ENCODE measurements at regions not wholly inside any gene's neighbourhood (a gene's known extent, or its start where the extent isn't known, plus 50 kb on each side); places are given as distances from the start of the nearest gene placed in this dataset.

DNA sequence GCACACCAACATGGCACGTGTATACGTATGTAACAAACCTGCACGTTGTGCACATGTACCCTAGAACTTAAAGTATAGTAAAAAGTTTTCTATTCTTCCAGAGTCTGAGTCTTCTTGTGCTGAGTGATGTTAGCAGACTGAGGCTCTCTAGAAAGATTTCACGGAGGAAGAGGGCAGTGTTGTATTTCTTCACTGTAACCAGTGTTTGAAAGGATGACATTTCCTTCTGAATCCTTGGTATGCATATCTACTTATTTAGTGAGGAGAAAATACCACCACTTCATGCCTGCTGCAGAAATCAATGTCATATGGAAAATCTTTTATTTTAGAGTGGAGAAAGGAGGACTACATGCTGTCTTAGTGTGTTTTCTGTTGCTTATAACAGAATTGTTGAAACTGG lies 357.1 kb downstream of the CCDC85A start:
- no peak overlapping the region for H2AFZ ChIP-seq (ENCODE audit: low read length, unreplicated experiment)
- H3K36me3 ChIP-seq (ENCODE audit: insufficient read depth, low read length) = no peaks in the 10 kb centered on the region
- H3K27me3 ChIP-seq (ENCODE audit: insufficient read depth, low read length) = no peaks in the 10 kb centered on the region
- H3K27ac ChIP-seq (ENCODE audit: low read depth, low read length) = no peak overlapping the region
- H3K79me2 ChIP-seq (ENCODE audit: control insufficient read depth, insufficient read depth, low read length, unreplicated experiment) = no peaks in the 10 kb centered on the region
- no peak overlapping the region for H3K4me3 ChIP-seq (ENCODE audit: low read depth, low read length)
- no peaks in the 10 kb centered on the region for H3K4me1 ChIP-seq (ENCODE audit: control insufficient read depth, insufficient read depth, low read length, unreplicated experiment)

DNA sequence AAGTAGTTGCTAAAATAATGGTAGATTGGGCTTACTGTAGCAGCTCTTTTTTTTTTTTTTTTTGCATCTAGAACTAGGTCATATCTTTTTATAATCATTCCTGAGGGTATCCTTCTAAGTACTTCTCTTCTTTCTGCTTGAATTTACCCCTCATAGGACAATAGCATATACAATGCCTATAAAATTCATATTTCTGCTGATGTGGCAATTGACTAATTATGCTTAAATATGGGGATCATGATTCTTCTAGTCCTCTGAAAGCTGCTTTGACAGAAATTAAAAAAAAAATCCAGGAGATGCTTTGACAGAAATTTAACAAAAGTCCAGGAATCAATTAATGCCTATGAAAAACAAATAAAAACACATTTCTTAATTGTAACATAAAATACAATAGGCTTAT lies 358.4 kb downstream of the CCDC85A start:
- Histone ChIP-seq H3K27ac (ENCODE audit: low read depth, low read length) (no peak overlapping the region), H3K36me3 (ENCODE audit: insufficient read depth, low read length) (no peaks in the 10 kb centered on the region), H3K4me1 (ENCODE audit: control insufficient read depth, insufficient read depth, low read length, unreplicated experiment) (no peaks in the 10 kb centered on the region), H3K27me3 (ENCODE audit: insufficient read depth, low read length) (no peaks in the 10 kb centered on the region), H2AFZ (ENCODE audit: low read length, unreplicated experiment) (no peak overlapping the region), H3K4me3 (ENCODE audit: low read depth, low read length) (no peak overlapping the region), H3K79me2 (ENCODE audit: control insufficient read depth, insufficient read depth, low read length, unreplicated experiment) (no peaks in the 10 kb centered on the region)

DNA sequence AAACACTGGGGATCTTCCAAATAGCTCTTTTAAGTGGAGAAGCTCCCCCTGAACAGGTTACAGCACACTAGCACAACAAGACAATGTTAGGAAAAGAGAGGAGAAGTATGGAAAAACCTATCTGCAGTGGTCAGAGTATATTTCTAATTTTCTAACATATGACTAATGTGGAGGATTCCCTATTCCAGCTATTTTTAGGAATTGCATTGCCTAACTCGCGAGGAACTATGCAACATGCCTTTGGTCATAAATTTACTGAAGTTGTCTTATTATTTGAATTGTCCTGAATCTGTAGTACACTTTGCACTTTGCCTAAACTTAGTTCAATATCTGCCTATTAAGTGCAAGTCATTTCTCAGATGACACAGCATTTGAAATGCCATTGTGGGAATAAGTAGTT lies 381.4 kb downstream of the CCDC85A start:
- Histone ChIP-seq H3K79me2 (ENCODE audit: control insufficient read depth, insufficient read depth, low read length, unreplicated experiment) (no peaks in the 10 kb centered on the region), H3K4me1 (ENCODE audit: control insufficient read depth, insufficient read depth, low read length, unreplicated experiment) (no peaks in the 10 kb centered on the region), H3K4me3 (ENCODE audit: low read depth, low read length) (no peak overlapping the region)

DNA sequence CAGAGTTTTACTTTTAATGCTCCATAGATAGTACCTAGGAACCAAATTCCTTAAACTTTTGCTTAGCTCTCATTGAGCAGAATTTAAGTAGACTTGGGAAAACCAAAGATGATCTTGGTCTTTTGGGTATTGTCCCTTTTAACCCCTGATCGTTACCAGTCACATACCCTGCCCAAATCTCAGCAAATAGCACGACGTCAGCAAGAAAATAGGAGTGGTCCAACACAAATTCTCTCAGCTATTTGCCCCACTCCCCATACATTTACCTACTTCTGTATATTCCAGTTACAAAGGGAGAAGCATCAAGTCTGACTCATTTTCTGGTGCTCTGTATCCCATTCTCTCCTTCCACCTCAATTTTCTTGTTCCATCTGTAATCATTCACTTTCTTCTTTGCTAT lies 387.3 kb downstream of the CCDC85A start:
- no peaks in the 10 kb centered on the region for H3K79me2 ChIP-seq (ENCODE audit: control insufficient read depth, insufficient read depth, low read length, unreplicated experiment)
- no peak overlapping the region for H3K4me3 ChIP-seq (ENCODE audit: low read depth, low read length)
- no peak overlapping the region for H3K27ac ChIP-seq (ENCODE audit: low read depth, low read length)
- no peak overlapping the region for H2AFZ ChIP-seq (ENCODE audit: low read length, unreplicated experiment)
- no peaks in the 10 kb centered on the region for H3K36me3 ChIP-seq (ENCODE audit: insufficient read depth, low read length)
- H3K27me3 ChIP-seq (ENCODE audit: insufficient read depth, low read length) = no peaks in the 10 kb centered on the region
- H3K4me1 ChIP-seq (ENCODE audit: control insufficient read depth, insufficient read depth, low read length, unreplicated experiment) = no peaks in the 10 kb centered on the region

More for the DNA sequence above, 381.4 kb downstream of the CCDC85A start:
- no peak overlapping the region for H2AFZ ChIP-seq (ENCODE audit: low read length, unreplicated experiment)
- no peaks in the 10 kb centered on the region for H3K36me3 ChIP-seq (ENCODE audit: insufficient read depth, low read length)
- no peaks in the 10 kb centered on the region for H3K27me3 ChIP-seq (ENCODE audit: insufficient read depth, low read length)
- no peak overlapping the region for H3K27ac ChIP-seq (ENCODE audit: low read depth, low read length)

DNA sequence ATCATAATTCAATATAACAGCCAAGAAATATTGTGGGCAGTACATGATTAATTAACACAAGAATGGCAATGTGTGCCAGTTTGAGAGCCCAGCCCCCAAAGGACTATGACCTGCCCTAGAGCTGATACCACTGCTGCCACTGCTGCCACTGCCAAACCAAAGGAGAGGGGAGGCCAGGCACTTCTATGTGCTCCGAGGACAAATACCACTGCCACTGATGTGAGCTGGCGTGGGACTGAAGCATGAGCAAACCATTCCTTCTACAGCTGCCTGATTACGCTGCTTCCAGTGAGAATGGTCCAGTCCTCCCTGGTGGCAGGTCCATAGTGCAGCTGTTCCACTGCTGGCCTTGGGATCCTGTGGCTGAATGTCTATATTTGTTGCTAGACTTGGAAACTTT lies 392.2 kb downstream of the CCDC85A start:
- no peaks in the 10 kb centered on the region for H3K27me3 ChIP-seq (ENCODE audit: insufficient read depth, low read length)
- H3K79me2 ChIP-seq (ENCODE audit: control insufficient read depth, insufficient read depth, low read length, unreplicated experiment) = no peaks in the 10 kb centered on the region
- H3K4me1 ChIP-seq (ENCODE audit: control insufficient read depth, insufficient read depth, low read length, unreplicated experiment) = no peaks in the 10 kb centered on the region
- no peaks in the 10 kb centered on the region for H3K36me3 ChIP-seq (ENCODE audit: insufficient read depth, low read length)
- no peak overlapping the region for H2AFZ ChIP-seq (ENCODE audit: low read length, unreplicated experiment)
- no peak overlapping the region for H3K27ac ChIP-seq (ENCODE audit: low read depth, low read length)
- H3K4me3 ChIP-seq (ENCODE audit: low read depth, low read length) = no peak overlapping the region

GRCh38 chr2:56580242-56580641 lies 396.5 kb downstream of the CCDC85A start:
- no peaks in the 10 kb centered on the region for H3K79me2 ChIP-seq (ENCODE audit: control insufficient read depth, insufficient read depth, low read length, unreplicated experiment)
- peaks cover 7% of the 10 kb centered on the region for H3K4me1 ChIP-seq (ENCODE audit: control insufficient read depth, insufficient read depth, low read length, unreplicated experiment)
- H2AFZ ChIP-seq (ENCODE audit: low read length, unreplicated experiment) = no peak overlapping the region
- H3K36me3 ChIP-seq (ENCODE audit: insufficient read depth, low read length) = no peaks in the 10 kb centered on the region
- H3K27ac ChIP-seq (ENCODE audit: low read depth, low read length) = peak overlapping the region; percentile 50
- no peaks in the 10 kb centered on the region for H3K27me3 ChIP-seq (ENCODE audit: insufficient read depth, low read length)
- peak overlapping the region; percentile 8; the same call in 1 of the 2 replicates for H3K4me3 ChIP-seq (ENCODE audit: low read depth, low read length)

- H2AFZ ChIP-seq (ENCODE audit: low read length, unreplicated experiment) = no peak overlapping the region
- no peaks in the 10 kb centered on the region for H3K79me2 ChIP-seq (ENCODE audit: control insufficient read depth, insufficient read depth, low read length, unreplicated experiment)
- H3K4me3 ChIP-seq (ENCODE audit: low read depth, low read length) = no peak overlapping the region
- peaks cover 11% of the 10 kb centered on the region for H3K4me1 ChIP-seq (ENCODE audit: control insufficient read depth, insufficient read depth, low read length, unreplicated experiment)
- H3K27ac ChIP-seq (ENCODE audit: low read depth, low read length) = no peak overlapping the region
- H3K27me3 ChIP-seq (ENCODE audit: insufficient read depth, low read length) = no peaks in the 10 kb centered on the region
- no peaks in the 10 kb centered on the region for H3K36me3 ChIP-seq (ENCODE audit: insufficient read depth, low read length)
Measured at GRCh38 chr2:56582570-56582969, 398.8 kb downstream of the CCDC85A start.

- no peaks in the 10 kb centered on the region for H3K27me3 ChIP-seq (ENCODE audit: insufficient read depth, low read length)
- no peaks in the 10 kb centered on the region for H3K79me2 ChIP-seq (ENCODE audit: control insufficient read depth, insufficient read depth, low read length, unreplicated experiment)
- no peak overlapping the region for H3K27ac ChIP-seq (ENCODE audit: low read depth, low read length)
- peaks cover 15% of the 10 kb centered on the region for H3K4me1 ChIP-seq (ENCODE audit: control insufficient read depth, insufficient read depth, low read length, unreplicated experiment)
- no peak overlapping the region for H3K4me3 ChIP-seq (ENCODE audit: low read depth, low read length)
- no peaks in the 10 kb centered on the region for H3K36me3 ChIP-seq (ENCODE audit: insufficient read depth, low read length)
- H2AFZ ChIP-seq (ENCODE audit: low read length, unreplicated experiment) = no peak overlapping the region
Measured at GRCh38 chr2:56583796-56584315, 400.1 kb downstream of the CCDC85A start.

DNA sequence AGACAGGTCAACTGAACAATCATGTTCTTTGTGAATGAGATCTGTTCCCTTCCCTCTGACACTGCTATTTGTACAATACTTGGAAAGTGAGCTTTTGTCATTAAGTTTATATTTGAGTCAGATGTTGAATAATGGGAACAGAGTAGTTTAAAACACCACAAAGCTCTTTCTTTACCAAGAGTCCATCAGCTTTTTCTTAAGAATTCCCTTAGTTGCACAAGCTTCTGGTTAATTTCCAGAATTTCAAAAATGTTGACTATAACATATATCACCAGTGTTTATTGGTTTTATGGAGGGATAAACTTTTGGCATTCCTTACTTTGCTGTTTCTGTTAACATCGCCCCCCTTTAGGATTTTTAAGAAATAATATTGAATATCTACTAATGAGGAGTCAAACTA lies 403.7 kb downstream of the CCDC85A start:
- Histone ChIP-seq H3K79me2 (ENCODE audit: control insufficient read depth, insufficient read depth, low read length, unreplicated experiment) (no peaks in the 10 kb centered on the region), H3K4me3 (ENCODE audit: low read depth, low read length) (no peak overlapping the region), H3K27ac (ENCODE audit: low read depth, low read length) (no peak overlapping the region), H3K4me1 (ENCODE audit: control insufficient read depth, insufficient read depth, low read length, unreplicated experiment) (peaks cover 13% of the 10 kb centered on the region), H3K27me3 (ENCODE audit: insufficient read depth, low read length) (no peaks in the 10 kb centered on the region), H2AFZ (ENCODE audit: low read length, unreplicated experiment) (no peak overlapping the region), H3K36me3 (ENCODE audit: insufficient read depth, low read length) (no peaks in the 10 kb centered on the region)

DNA sequence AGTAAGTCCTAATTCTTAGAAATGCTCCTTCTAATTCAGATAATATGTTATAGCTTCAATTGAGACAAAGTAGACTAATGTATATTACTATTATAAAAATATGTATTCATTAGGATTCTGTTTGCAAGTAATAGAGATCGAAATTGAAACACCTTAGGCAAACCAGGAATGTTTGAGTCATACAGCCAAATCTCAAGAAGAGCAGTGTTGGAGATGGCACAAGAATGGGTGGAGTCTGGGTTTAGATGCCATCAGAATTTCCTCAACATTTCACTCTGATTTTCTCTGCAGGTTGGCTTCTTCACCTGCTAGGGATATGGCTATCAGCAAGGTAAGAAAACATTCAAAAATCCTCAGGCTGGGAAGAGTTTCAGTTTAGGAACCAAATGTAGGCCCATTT lies 405.4 kb downstream of the CCDC85A start:
- Histone ChIP-seq H2AFZ (ENCODE audit: low read length, unreplicated experiment) (no peak overlapping the region), H3K27ac (ENCODE audit: low read depth, low read length) (no peak overlapping the region), H3K4me3 (ENCODE audit: low read depth, low read length) (no peak overlapping the region), H3K79me2 (ENCODE audit: control insufficient read depth, insufficient read depth, low read length, unreplicated experiment) (no peaks in the 10 kb centered on the region), H3K36me3 (ENCODE audit: insufficient read depth, low read length) (no peaks in the 10 kb centered on the region), H3K4me1 (ENCODE audit: control insufficient read depth, insufficient read depth, low read length, unreplicated experiment) (peaks cover 14% of the 10 kb centered on the region), H3K27me3 (ENCODE audit: insufficient read depth, low read length) (no peaks in the 10 kb centered on the region)

- Histone ChIP-seq H3K27me3 (ENCODE audit: insufficient read depth, low read length) (no peaks in the 10 kb centered on the region), H3K79me2 (ENCODE audit: control insufficient read depth, insufficient read depth, low read length, unreplicated experiment) (no peaks in the 10 kb centered on the region), H2AFZ (ENCODE audit: low read length, unreplicated experiment) (no peak overlapping the region), H3K27ac (ENCODE audit: low read depth, low read length) (no peak overlapping the region), H3K36me3 (ENCODE audit: insufficient read depth, low read length) (no peaks in the 10 kb centered on the region), H3K4me3 (ENCODE audit: low read depth, low read length) (no peak overlapping the region), H3K4me1 (ENCODE audit: control insufficient read depth, insufficient read depth, low read length, unreplicated experiment) (peaks cover 14% of the 10 kb centered on the region)
Measured at GRCh38 chr2:56589835-56590234, 406.0 kb downstream of the CCDC85A start.
